ENCODE measurements at regions not wholly inside any gene's neighbourhood (a gene's known extent, or its start where the extent isn't known, plus 50 kb on each side); places are given as distances from the start of the nearest gene placed in this dataset.

- TF ChIP-seq, protein P1, sequence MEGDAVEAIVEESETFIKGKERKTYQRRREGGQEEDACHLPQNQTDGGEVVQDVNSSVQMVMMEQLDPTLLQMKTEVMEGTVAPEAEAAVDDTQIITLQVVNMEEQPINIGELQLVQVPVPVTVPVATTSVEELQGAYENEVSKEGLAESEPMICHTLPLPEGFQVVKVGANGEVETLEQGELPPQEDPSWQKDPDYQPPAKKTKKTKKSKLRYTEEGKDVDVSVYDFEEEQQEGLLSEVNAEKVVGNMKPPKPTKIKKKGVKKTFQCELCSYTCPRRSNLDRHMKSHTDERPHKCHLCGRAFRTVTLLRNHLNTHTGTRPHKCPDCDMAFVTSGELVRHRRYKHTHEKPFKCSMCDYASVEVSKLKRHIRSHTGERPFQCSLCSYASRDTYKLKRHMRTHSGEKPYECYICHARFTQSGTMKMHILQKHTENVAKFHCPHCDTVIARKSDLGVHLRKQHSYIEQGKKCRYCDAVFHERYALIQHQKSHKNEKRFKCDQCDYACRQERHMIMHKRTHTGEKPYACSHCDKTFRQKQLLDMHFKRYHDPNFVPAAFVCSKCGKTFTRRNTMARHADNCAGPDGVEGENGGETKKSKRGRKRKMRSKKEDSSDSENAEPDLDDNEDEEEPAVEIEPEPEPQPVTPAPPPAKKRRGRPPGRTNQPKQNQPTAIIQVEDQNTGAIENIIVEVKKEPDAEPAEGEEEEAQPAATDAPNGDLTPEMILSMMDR (IDR thresholded peaks at IDR 0.05), result no peak
- no peak for TF ChIP-seq POLR2A (IDR thresholded peaks at IDR 0.05)
These were observed 77.7 kb downstream of the LINC00237 start for GRCh38 chr20:21028436-21028835.

Data from adrenal gland (tissue), 5 donors.